SU-DHL-6 (cell line): ENCODE measurements at regions not wholly inside any gene's neighbourhood (a gene's known extent, or its start where the extent isn't known, plus 50 kb on each side); places are given as distances from the start of the nearest gene placed in this dataset.

Source experiments
- H2AFZ ChIP-seq: fragments of 200-600 bp; sonication (generic); 2 replicates; pipeline ENCODE4 v1.6.1; 2014; ENCODE audit warnings: low read depth, mild to moderate bottlenecking, moderate library complexity, mixed read lengths, antibody characterized with exemption, low read length; ENCODE audit not compliant: severe bottlenecking
- H3F3A ChIP-seq: fragments of 200-600 bp; shearing (Covaris generic); 2 replicates; pipeline ENCODE4 v1.6.0; 2016; ENCODE audit warnings: antibody characterized with exemption, mild to moderate bottlenecking; ENCODE audit not compliant: insufficient read depth
- H3K27ac ChIP-seq: fragments of 200-600 bp; sonication (generic); 2 replicates; pipeline ENCODE4 v1.5.1; 2016; ENCODE audit warnings: low read depth, mild to moderate bottlenecking, low read length, moderate library complexity, mixed read lengths
- H3K27me3 ChIP-seq: fragments of 200-600 bp; sonication (generic), shearing (Covaris generic); 2 replicates; pipeline ENCODE4 v1.6.0; 2014; ENCODE audit warnings: mild to moderate bottlenecking, low read length
- H3K36me3 ChIP-seq: fragments of 200-600 bp; sonication (generic); 2 replicates; pipeline ENCODE4 v1.6.1; 2014; ENCODE audit warnings: mild to moderate bottlenecking, low read length, mixed read lengths
- H3K4me2 ChIP-seq: fragments of 300-600, 200-600 bp; shearing (Covaris generic), sonication (generic); 2 replicates; pipeline ENCODE4 v1.6.0; 2014; ENCODE audit warnings: low read length, low read depth, mild to moderate bottlenecking; ENCODE audit not compliant: poor library complexity, severe bottlenecking
- H3K4me3 ChIP-seq: fragments of 200-600 bp; sonication (generic); 2 replicates; pipeline ENCODE4 v1.5.1; 2014; ENCODE audit warnings: antibody characterized with exemption, low read length, mild to moderate bottlenecking, mixed read lengths; ENCODE audit not compliant: insufficient read depth, poor library complexity, severe bottlenecking
- H3K79me2 ChIP-seq: fragments of 200-600 bp; sonication (generic); 2 replicates; pipeline ENCODE4 v1.6.1; 2014; ENCODE audit warnings: mild to moderate bottlenecking, low read length, moderate library complexity; ENCODE audit not compliant: insufficient read depth
- H3K9ac ChIP-seq: fragments of 200-600 bp; sonication (generic); 2 replicates; pipeline ENCODE4 v1.7.0; 2014; ENCODE audit warnings: mild to moderate bottlenecking, low read length
- H3K9me2 ChIP-seq: fragments of 200-600 bp; sonication (generic); replicated peaks from 2 replicates; pipeline ENCODE4 v1.6.1; 2014; ENCODE audit warnings: low read length; ENCODE audit not compliant: insufficient read depth
- H3K9me3 ChIP-seq: fragments of 200-600 bp; sonication (generic); 2 replicates; pipeline ENCODE4 v1.6.1; 2014; ENCODE audit warnings: low read length, mixed read lengths; ENCODE audit not compliant: insufficient read depth
- H4K20me1 ChIP-seq: fragments of 200-600 bp; sonication (generic); 2 replicates; pipeline ENCODE4 v1.6.1; 2014; ENCODE audit warnings: low read depth, mild to moderate bottlenecking, antibody characterized with exemption, low read length, moderate library complexity, mixed read lengths
- CTCF ChIP-seq: fragments of 200-600 bp; sonication (generic); IDR thresholded peaks from one replicate; pipeline ENCODE4 v1.5.1; 2017; ENCODE audit warnings: antibody characterized with exemption, mild to moderate bottlenecking, low read length, moderate library complexity; ENCODE audit not compliant: insufficient read depth, poor library complexity, severe bottlenecking
- EZH2phosphoT487 ChIP-seq: fragments of 200-600 bp; sonication (generic), shearing (Covaris generic); conservative IDR thresholded peaks from 2 replicates; pipeline ENCODE4 v1.6.1; 2018; ENCODE audit warnings: mild to moderate bottlenecking, antibody characterized with exemption, low read length, moderate library complexity, mixed read lengths

- Histone ChIP-seq H3K36me3 (no peaks in the 10 kb centered on the region), H3K27ac (no peak overlapping the region), H3K27me3 (no peaks in the 10 kb centered on the region), H3K79me2 (no peaks in the 10 kb centered on the region), H2AFZ (no peak overlapping the region), H3K9me3 (no peaks in the 10 kb centered on the region), H3F3A (peaks cover 1% of the 10 kb centered on the region; the same call in 1 of the 2 replicates), H3K9me2 (no peaks in the 10 kb centered on the region), H3K4me3 (no peak overlapping the region), H4K20me1 (no peaks in the 10 kb centered on the region), H3K4me2 (no peak overlapping the region), H3K9ac (no peak overlapping the region)
- no peak for TF ChIP-seq CTCF
- TF ChIP-seq EZH2phosphoT487 = no peak
Observed at GRCh38 chr13:44281252-44282000, 92.2 kb upstream of the SERP2 start.

GRCh38 chr13:44283600-44283999, 90.0 kb upstream of the SERP2 start:
- H3K4me3 ChIP-seq = no peak overlapping the region
- no peaks in the 10 kb centered on the region for H3K79me2 ChIP-seq
- no peaks in the 10 kb centered on the region for H3K9me3 ChIP-seq
- no peaks in the 10 kb centered on the region for H3K36me3 ChIP-seq
- H3K9me2 ChIP-seq = no peaks in the 10 kb centered on the region
- no peak overlapping the region for H3K4me2 ChIP-seq
- H3K27ac ChIP-seq = no peak overlapping the region
- TF ChIP-seq EZH2phosphoT487 (no peak), CTCF (no peak)
- no peak overlapping the region for H2AFZ ChIP-seq
- H3F3A ChIP-seq = no peaks in the 10 kb centered on the region; the same call in 1 of the 2 replicates
- no peaks in the 10 kb centered on the region for H3K27me3 ChIP-seq
- H3K9ac ChIP-seq = no peak overlapping the region
- no peaks in the 10 kb centered on the region for H4K20me1 ChIP-seq

GRCh38 chr13:44287958-44288357, 85.7 kb upstream of the SERP2 start:
- Histone ChIP-seq H3K79me2 (no peaks in the 10 kb centered on the region), H4K20me1 (no peaks in the 10 kb centered on the region), H2AFZ (no peak overlapping the region), H3K36me3 (no peaks in the 10 kb centered on the region), H3K4me2 (no peak overlapping the region), H3K9me2 (no peaks in the 10 kb centered on the region), H3K9me3 (no peaks in the 10 kb centered on the region), H3F3A (no peaks in the 10 kb centered on the region), H3K4me3 (no peak overlapping the region), H3K27ac (no peak overlapping the region), H3K9ac (no peak overlapping the region), H3K27me3 (no peaks in the 10 kb centered on the region)
- TF ChIP-seq CTCF (no peak), EZH2phosphoT487 (no peak)
